Ovary (tissue), 3 donors: ENCODE measurements at regions not wholly inside any gene's neighbourhood (a gene's known extent, or its start where the extent isn't known, plus 50 kb on each side); places are given as distances from the start of the nearest gene placed in this dataset.

Experiments used
- CTCF ChIP-seq, 3 donors: fragments of 450-650 bp in 2 of 3; fragments of 200-600 bp in 1 of 3; IDR thresholded peaks; one replicate each; pipeline versions ENCODE4 v1.5.1 to v1.8.0; 2016 to 2022; ENCODE audit warnings: antibody characterized with exemption in 3 of 3, mild to moderate bottlenecking in 1 of 3
- EP300 ChIP-seq: sonication (generic); formaldehyde crosslinking; IDR thresholded peaks from one replicate; pipeline ENCODE4 v1.6.1; 2017; ENCODE audit warnings: antibody characterized with exemption
- donor health status: DM: no; HTN: no; CAD: no.

GRCh38 chr21:18743531-18743930, 339.9 kb upstream of the TMPRSS15 start:
- TF ChIP-seq CTCF (IDR thresholded peaks at IDR 0.05) (no peak), EP300 (no peak)
